SH-SY5Y (cell line): ENCODE measurements at regions not wholly inside any gene's neighbourhood (a gene's known extent, or its start where the extent isn't known, plus 50 kb on each side); places are given as distances from the start of the nearest gene placed in this dataset.

Experiments used
- GATA2 ChIP-seq: IDR thresholded peaks from 2 replicates; pipeline ENCODE4 v1.6.1; 2011; ENCODE audit warnings: mild to moderate bottlenecking, low read depth, low read length
- GATA3 ChIP-seq: IDR thresholded peaks from 2 replicates; pipeline ENCODE4 v1.6.1; 2011; ENCODE audit warnings: low read depth, mild to moderate bottlenecking, low read length, moderate library complexity

DNA sequence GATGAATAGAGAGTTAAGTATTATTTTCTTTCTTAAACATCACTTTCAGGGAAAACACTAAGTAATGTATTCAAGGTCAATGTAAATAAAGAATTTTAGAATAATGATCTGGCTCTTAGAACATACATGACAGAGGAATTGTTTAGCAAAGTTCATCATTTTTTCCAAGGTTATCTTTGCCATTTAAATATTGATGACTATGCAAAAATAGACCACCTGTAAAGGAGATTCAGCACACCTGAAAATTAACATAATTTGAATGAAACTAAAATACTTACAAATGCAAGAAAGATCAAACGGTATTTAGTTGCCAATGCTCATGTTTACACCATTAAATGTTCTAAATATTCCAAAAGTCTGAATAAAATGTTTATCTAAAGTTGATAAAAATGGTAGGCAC lies 782.6 kb upstream of the CHORDC1 start:
- TF ChIP-seq GATA2 (no peak), GATA3 (no peak)
